ENCODE measurements at regions not wholly inside any gene's neighbourhood (a gene's known extent, or its start where the extent isn't known, plus 50 kb on each side); places are given as distances from the start of the nearest gene placed in this dataset.

DNA sequence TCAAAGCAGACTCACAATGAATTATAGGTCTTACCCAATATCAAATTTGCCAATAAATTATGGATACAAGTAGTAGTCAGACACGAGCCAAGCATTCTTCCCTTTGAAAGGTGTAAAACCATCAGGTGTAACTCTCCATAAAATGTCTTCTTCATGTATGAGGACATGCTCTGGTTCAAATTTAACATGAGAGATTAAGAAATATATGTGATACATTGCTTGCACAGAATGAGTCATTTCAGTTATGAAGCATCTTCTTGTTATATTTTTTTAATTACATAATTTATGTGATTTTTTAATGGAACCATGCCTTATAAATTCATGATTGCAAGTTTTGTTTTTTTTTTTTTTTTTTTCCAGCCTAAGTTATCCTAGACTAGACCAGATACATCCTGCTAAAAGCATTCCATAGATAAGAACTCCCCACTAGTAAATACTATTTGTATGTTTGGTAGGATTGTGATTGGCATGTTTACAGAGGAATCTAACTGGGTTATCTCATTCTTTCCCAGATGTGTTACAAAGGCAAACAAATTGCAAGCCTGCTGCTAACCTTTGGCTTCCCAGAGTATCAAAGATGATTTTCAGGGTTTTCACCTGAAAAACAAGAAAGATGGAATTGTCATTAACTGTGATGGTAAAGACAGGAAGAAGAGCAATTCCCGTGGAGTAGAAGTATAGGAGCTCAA lies 621.9 kb downstream of the XIRP2 start:
- peak; percentile 4 for DNase-seq (ENCODE audit: low spot score)

DNA sequence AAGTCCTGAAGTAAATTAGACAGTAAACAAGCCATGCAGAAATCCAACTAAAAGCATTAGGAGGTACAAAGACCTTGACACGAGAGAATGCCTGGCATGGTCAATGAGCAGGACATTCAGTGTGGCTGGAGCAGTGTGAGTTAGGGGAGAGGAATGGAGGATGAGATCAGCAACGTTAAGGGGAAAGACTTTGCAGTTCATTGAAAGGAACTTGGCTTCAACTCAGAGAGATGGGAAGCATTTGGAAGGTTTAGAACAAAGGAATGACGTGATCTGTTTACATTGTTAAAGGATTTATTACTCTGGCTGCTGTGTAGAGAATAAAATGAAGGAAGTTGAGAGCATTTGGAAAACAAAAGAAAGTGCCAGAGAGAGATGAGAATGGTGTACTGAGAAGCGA lies 621.3 kb downstream of the XIRP2 start:
- no peak for DNase-seq (ENCODE audit: low spot score)

DNA sequence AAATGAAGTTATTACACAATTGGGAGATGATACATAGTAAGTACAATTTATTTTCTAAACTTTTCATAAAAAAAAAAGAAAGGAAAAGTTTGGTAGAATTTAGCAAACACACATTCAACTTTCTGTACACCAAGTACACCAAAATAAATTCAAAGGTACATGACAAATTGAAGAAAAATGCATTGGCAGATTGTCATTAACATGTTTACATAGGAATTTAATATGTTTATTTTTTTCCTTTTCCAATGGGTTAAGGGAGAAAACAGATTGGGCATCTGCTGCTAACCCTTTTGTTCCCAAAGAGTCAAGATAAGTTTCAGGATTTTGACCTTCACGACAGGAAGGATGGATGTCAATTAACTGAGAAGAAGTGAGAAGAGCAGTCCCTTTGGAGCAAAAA lies 620.4 kb downstream of the XIRP2 start:
- DNase-seq (ENCODE audit: low spot score): no peak

DNA sequence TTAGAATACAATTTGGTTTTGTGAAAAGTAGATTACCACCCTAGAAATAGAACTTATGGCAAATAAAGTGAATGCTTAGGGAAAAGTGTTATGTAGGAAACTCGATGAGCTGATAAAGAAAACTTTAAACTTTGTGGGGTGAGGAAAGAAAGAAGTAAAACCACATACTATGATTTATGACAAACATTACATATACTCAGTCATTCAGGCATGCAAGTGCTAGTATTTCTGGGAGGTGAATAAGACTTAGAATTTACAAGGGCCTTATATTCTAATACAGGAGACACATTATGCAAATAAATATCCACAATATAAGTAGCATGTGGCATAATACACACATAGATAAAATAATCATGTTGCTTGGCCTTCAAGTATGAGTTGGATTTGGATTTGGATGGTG lies 618.1 kb downstream of the XIRP2 start:
- no peak for DNase-seq (ENCODE audit: low spot score)

DNA sequence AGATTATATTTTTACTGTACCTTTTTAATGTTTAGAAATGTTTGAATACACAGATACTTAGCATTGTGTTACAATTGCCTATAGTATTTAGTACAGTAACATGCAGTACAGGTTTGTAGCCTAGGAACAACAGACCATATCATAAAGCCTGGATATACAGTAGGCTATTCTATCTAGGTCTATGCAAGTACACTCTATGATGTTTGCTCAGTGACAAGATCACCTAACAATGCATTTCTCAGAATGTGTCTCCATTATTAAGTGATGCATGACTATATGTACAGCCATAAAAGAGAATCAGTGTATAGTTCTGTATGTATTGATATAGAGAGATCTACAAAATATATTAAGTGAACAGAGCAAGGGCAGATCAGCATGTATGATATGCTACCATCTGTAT lies 616.4 kb downstream of the XIRP2 start:
- no peak for DNase-seq (ENCODE audit: low spot score)

DNA sequence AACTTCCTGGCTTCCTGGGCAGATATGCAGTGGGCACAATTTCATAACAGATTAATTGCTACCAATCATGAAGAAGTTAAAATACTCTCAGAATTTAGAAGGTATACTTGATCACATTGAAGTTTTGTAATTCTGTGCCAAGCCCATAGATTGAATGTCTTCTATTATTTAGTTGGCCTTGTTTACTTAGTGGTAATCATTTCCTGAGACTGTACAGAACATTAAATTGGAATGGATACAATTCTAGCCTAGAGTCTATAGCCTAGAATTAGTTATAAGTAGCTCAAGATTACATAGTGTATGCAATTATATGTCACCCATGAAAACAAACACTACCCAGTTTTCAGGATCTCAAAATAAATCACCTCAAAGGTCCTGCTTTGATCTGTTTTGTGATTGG lies 615.8 kb downstream of the XIRP2 start:
- DNase-seq (ENCODE audit: low spot score): no peak

DNA sequence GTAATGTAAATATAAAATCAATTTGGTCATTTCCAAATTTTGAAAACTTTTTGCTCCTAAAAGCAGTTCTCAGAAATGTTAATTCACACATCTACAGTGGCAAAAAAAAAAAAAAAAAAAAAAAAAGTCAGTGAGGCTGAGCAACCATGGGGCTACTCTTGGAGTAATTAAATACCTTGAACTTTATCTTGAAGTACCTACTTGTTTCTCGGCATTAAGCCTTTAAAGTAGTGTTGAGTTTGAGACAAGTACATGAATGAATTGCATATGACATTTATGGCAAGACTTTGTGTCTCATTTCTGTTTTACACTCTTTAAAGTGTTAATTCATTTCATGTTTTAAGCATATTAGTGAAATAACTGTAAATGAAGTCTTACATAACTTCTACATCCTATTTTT lies 613.3 kb downstream of the XIRP2 start:
- no peak for DNase-seq (ENCODE audit: low spot score)

DNA sequence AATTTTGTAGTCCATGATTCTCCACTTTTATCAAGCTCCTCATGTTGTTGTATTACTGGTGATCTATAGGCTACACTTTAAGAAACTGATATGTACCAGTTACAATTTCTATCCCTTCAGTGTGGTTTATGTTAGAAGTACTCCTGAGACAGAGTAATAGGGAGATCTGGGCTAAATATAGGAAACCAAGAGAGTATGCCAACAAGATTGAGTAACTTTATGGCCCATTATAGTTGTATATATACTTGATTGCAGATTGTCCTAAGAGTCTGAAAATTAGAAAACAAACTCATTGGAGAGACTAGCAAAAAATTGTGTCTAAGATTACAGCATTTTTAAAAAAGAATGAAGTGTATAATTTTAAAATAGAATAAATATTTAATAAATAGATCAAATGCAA lies 605.6 kb downstream of the XIRP2 start:
- DNase-seq (ENCODE audit: low spot score): no peak

DNA sequence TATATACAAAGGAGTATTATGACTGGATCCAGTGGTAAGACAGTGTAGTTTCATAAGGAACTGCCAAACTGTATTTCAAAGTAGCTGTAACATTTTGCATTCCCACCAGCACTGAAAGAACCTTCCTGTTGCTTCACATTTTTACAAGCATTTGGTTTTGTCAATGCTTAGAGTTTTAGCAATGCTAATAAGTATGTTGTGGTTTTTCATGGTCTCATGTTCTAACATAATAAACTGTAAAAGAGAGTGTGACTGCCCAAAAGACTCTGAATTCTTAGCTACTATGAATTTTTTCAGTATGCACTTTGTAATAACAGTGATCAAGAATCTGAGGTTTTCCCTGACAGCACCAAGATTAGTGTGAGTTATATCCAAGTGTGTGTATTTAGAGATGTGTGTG lies 604.2 kb downstream of the XIRP2 start:
- DNase-seq (ENCODE audit: low spot score): no peak

DNA sequence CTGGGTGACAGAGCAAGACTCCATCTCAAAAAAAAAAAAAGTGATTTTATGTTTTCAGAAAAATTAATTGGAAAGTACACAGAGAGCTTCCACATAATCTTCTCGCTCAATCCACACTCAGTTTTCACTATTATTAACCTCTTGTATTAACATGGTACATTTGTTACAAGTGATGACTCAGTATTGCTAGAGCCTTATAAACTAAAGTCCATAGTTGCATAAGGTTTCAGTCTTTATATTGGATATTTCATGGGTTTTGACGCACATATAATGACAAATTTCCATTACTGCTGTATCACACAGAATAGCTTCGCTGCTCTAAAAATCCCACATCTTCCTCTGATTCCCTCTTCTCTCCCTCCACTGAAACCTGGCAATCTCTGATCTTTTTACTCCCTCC lies 603.5 kb downstream of the XIRP2 start:
- DNase-seq (ENCODE audit: low spot score): no peak

DNA sequence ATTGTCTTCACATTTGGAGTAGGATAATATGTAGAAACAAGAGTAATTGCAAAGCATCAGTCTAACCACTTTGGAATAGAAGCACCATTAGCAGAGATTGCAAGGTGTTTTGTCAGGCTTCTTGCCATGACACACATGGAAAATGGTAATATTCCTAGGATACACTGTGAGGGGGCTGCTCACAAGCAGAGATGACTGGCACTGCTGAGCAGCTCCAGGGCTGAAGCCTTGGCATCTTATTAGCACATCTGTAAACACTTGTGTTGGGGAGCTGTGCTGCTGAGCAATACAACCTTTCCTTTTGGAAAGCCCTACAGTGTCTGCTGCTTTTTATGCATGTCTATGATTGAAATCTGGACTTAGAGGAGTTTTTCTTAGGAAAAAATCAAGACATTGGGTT lies 602.2 kb downstream of the XIRP2 start:
- DNase-seq (ENCODE audit: low spot score): no peak

DNA sequence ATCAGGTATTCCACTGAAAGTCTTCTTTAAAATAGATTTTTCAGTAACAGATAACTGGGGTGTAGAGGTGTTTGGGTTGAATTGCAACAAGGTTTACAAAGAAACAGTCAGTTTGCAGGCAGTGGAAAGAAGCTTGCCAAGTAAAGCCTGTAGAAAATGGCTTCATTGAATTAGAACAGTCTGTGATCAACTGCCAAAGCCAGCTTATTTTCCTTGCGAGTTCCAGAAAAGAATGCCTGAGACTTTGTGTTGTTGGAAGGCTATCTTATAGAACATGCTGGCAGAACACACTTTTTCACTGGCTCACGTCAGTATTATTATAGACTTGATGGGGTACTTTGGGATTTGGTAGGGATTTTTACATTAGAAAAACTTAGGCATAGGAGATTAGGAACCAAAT lies 601.0 kb downstream of the XIRP2 start:
- no peak for DNase-seq (ENCODE audit: low spot score)

DNA sequence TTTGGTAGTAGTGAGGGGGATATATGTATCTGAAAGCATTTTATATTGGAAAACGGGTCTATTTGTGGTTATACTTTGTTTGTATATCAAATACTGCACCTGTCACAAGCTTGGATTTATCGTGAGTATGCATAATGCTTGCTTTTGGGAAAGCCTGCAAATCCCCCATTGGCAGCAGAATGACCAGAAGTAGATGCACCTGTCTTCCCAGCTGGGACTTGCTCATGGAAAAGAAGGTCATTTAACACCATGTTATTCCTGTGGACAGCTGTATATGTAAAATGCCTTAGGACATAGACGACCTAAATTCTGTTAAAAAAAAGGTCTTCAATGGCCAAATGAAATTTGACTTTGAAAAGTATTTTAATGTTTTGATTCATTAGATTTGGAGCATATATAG lies 599.4 kb downstream of the XIRP2 start:
- DNase-seq (ENCODE audit: low spot score): no peak

DNA sequence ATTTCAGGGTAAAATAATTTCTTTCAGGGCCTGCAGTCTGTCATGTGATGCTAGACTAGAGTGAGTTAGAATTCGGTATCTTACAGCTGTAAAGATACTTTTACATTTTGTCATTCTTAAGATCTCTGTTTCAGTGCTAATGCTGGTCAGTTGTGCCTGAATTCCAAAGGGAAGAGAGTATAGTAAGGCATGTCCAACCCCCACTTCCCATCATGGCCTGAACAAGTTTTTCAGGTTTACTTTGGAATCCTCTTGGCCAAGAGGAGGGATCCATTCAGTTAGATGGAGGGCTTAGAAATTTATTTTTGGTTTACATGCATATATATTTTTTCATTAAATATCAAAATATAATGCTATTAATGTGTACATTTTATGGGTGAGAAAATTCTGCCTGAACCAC lies 596.6 kb downstream of the XIRP2 start:
- DNase-seq (ENCODE audit: low spot score): no peak

DNA sequence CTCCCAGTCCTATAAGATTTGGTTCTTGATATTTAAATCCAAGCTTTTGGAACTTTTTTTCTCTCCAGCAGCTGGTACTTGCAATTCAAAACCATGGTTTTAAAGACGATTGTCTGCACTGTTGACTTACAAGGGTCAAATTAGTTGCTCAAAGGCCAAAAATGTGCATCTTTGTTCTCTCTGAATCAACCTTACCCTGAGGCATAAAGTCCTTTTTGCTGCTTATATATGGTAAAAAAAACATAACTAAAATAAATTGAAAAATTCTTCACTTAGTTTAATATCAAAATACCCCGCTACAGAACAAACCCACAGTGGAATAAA lies 592.7 kb downstream of the XIRP2 start:
- no peak for DNase-seq (ENCODE audit: low spot score)

DNA sequence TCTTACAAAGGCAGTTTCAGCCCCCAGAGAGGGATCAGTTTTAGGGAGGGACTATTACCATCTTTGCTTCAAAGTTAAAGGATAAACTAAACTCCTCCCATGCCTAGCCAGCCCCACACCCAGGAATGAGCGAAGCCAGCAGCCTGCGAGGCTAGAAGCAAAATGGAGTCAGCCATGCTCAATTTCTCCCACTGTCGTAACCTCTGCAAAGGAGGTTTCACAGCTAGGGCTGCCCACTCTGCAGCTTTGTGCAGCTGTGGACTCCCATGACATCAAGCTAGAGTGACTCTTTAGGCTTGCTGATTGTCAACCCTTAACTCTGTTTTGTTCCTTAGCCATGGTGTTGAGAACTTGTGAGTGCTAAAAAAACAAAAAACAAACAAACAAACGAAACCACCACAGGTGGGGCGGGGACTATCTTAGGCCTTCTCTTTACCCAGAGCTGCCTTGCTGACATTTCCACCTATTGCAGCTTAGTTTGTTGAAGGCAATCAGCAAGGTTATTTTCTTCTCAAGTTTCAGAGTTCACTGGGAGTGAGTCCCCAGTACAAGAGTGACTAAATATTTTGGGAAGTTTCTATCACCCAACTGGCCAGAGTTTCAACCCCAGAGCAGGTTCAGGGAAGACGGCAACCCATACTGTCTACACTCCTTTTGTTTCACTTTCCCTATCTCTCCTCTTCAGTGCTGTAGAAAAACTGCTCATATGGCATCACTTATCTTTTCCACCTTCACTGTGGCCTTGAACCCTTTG lies 592.1 kb downstream of the XIRP2 start:
- DNase-seq (ENCODE audit: low spot score): no peak

DNA sequence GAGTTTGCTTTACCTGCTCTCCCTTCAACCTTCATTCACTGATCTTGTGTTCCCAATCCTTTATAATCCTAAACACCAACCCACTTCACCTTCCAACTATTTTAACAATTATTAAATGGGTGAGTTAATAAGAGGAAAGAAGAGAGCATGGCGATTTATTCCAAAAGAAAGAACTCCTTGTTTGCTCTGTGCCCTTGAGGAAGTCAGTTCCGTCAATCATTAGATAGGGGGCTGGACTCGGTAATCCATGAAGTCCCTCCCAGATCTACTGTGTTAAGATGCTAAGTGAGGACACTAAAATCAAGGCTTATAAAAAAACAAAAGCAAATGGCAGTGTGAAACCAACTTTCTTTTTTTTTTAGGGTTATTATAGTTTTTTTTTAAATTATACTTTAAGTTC lies 589.9 kb downstream of the XIRP2 start:
- no peak for DNase-seq (ENCODE audit: low spot score)

DNA sequence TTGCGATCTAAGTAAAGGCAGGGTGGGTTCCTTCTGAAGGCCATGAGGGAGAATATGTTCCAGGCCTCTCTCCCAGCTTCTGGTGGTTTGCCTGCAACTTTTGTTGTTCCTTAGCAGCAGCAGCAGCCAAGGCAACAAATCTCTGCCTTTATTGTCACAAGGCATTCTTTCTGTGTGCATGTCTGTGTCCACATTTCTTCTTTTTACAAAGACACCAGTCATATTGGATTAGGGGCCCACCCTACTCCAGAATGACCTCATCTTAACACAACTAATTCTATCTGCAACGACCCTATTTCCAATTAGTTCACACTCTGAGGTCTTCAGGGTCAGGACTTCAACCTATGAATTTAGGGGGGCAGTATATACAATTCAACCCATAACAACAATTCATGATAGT lies 587.5 kb downstream of the XIRP2 start:
- DNase-seq (ENCODE audit: low spot score): no peak

DNA sequence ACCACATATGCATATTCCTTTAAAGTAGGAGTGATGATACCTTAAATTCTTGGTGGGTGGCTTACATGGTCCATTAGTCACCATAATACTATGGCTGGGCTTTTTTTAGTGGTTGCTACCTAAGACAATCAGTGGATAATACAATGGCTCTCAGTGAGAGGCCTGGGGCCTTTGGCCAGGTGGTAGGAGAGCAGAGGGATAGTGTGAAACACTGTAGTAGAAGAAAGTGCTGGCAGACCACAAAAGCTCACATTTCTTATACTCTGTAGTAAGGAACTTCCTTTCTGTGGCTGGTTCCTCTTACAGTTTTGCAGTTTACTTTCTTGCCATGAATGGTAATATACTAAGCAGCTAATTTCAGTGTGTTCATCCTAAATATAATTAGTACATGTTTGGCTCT lies 583.5 kb downstream of the XIRP2 start:
- no peak for DNase-seq (ENCODE audit: low spot score)

DNA sequence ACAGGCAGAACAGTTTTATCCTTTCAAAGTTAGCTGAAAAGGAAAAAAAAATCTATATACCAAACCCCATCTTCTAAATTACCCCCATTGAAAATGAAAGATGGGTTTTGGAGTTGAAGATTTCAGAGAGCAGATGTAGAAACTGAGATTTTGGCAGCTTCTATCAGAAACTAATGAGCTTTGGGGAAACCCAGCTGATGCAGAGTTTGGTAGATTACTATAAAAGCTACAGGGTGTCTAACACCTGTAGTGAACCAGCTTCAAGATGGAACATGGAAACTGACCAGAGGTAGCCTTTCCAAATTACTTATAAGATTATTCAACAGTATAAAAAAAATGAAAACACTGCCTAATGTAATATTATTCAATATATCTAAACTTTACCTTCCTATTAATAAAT lies 583.1 kb downstream of the XIRP2 start:
- DNase-seq (ENCODE audit: low spot score): no peak

DNA sequence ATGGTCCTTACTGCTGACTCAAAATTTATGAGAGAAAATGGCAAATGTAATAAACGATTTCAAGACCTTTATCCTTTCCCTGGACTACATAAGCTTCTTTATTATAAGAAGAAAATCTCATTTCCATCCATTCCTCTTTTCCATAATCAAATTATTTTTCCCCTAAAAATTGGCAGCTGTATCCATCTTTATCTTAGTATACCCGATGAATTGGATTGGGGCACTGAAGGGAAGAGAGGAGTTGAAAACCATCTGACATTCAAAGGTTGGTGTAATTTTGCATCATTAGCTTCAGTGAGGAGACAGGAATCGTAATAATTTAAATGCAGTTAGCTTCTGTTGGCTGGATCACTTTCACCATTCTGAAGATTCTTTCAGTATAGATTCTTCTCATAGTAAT lies 574.1 kb downstream of the XIRP2 start:
- peak; percentile 40 for DNase-seq (ENCODE audit: low spot score)

DNA sequence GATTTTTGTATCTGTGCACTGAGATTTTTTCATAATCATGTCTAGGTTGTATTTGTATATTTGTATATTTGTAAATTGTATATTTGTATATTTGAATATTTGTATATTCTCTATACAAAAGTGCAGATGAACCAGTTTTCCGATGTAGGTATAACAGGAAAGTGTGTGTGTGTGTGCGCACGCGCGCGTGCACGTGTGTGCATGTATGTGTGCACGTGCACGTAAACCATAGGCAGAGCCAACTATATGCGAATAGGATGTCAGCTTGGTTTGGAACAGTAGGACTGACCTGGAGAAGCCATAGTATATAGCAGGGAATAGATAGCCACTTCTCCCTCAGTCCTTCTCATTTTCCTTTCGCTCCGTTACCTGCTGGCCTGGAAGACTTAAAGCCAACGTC lies 565.8 kb downstream of the XIRP2 start:
- no peak for DNase-seq (ENCODE audit: low spot score)

DNA sequence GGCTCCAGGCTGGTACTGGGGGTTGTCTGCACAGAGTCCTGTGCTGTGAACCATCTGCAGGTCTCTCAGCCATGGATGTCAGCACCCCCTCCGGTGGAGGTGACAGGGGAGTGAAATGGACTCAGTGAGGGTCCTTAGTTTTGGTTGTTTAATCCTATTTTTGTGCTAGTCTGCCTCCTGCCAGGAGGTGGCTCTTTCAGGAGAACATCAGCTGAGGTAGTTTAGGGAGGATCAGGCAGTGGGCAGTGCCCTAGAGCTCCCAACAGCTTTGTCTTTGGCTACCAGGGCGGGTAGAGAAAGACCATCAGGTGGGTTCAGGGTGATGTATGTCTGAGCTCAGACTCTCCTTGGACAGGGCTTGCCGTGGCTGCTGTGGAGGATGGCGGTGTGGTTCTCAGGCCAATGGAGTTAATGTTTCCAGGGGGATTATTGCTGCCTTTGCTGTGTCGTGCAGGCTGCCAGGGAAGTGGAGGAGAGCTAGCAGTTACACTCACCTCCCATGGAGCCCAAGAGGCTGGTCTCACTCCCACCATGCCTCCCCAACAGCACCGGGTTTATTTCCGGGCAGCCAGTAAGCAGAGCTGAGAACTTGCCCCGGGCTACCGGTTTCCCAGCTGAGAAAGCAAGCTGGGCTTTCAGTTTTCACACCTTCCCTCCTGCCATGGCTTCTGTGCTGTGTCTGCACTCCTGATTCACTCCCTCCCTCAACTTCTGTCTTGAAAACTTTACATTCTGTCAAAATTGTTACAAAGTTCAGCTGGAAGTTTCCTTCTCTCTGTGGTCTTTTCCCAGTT lies 563.4 kb downstream of the XIRP2 start:
- DNase-seq (ENCODE audit: low spot score): peak; percentile 15

Data from SK-N-DZ (cell line).